ENCODE measurements at regions not wholly inside any gene's neighbourhood (a gene's known extent, or its start where the extent isn't known, plus 50 kb on each side); places are given as distances from the start of the nearest gene placed in this dataset.

- TF ChIP-seq CHD1 (IDR thresholded peaks at IDR 0.05; ENCODE audit: low read depth, low read length) (no peak), POLR2A (IDR thresholded peaks at IDR 0.05; ENCODE audit: low read depth, low read length) (no peak), SMC3 (IDR thresholded peaks at IDR 0.05; ENCODE audit: low read depth, low read length) (no peak), BHLHE40 (IDR thresholded peaks at IDR 0.05; ENCODE audit: low read depth, low read length) (no peak), CEBPB (IDR thresholded peaks at IDR 0.05; ENCODE audit: low read depth, low read length) (no peak), RAD21 (IDR thresholded peaks at IDR 0.05; ENCODE audit: low read length) (no peak), NFE2L2 (IDR thresholded peaks at IDR 0.05; ENCODE audit: low read depth, low read length) (no peak), USF2 (IDR thresholded peaks at IDR 0.05; ENCODE audit: low read depth, low read length) (no peak)
- TF ChIP-seq, protein P1, sequence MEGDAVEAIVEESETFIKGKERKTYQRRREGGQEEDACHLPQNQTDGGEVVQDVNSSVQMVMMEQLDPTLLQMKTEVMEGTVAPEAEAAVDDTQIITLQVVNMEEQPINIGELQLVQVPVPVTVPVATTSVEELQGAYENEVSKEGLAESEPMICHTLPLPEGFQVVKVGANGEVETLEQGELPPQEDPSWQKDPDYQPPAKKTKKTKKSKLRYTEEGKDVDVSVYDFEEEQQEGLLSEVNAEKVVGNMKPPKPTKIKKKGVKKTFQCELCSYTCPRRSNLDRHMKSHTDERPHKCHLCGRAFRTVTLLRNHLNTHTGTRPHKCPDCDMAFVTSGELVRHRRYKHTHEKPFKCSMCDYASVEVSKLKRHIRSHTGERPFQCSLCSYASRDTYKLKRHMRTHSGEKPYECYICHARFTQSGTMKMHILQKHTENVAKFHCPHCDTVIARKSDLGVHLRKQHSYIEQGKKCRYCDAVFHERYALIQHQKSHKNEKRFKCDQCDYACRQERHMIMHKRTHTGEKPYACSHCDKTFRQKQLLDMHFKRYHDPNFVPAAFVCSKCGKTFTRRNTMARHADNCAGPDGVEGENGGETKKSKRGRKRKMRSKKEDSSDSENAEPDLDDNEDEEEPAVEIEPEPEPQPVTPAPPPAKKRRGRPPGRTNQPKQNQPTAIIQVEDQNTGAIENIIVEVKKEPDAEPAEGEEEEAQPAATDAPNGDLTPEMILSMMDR (conservative IDR thresholded peaks at IDR 0.05; ENCODE audit: low read depth, low read length): no peak
- TF ChIP-seq, protein P2, sequence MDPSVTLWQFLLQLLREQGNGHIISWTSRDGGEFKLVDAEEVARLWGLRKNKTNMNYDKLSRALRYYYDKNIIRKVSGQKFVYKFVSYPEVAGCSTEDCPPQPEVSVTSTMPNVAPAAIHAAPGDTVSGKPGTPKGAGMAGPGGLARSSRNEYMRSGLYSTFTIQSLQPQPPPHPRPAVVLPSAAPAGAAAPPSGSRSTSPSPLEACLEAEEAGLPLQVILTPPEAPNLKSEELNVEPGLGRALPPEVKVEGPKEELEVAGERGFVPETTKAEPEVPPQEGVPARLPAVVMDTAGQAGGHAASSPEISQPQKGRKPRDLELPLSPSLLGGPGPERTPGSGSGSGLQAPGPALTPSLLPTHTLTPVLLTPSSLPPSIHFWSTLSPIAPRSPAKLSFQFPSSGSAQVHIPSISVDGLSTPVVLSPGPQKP (IDR thresholded peaks at IDR 0.05; ENCODE audit: borderline replicate concordance, low read depth, low read length): no peak
These were observed 97.0 kb downstream of the FOXI3 start for GRCh38 chr2:88355486-88355885.
